Adipocyte (in vitro differentiated cells): ENCODE measurements at regions not wholly inside any gene's neighbourhood (a gene's known extent, or its start where the extent isn't known, plus 50 kb on each side); places are given as distances from the start of the nearest gene placed in this dataset.

ENCODE experiments used
- DNase-seq: peaks from one replicate; pipeline ENCODE4 v3.0.0-alpha.2; 2015; ENCODE audit warnings: low read depth
- H3K27me3 ChIP-seq: replicated peaks from 2 replicates; pipeline ENCODE4 v1.7.0; 2013; ENCODE audit warnings: mild to moderate bottlenecking, low read length, moderate library complexity; ENCODE audit not compliant: control insufficient read depth, insufficient read depth
- H3K36me3 ChIP-seq: 2 replicates; pipeline ENCODE4 v1.7.0; 2013; ENCODE audit warnings: low read length, mild to moderate bottlenecking, moderate library complexity; ENCODE audit not compliant: control insufficient read depth, insufficient read depth, severe bottlenecking
- H3K4me1 ChIP-seq: 2 replicates; pipeline ENCODE4 v1.7.0; 2013; ENCODE audit warnings: mild to moderate bottlenecking, low read length, moderate library complexity; ENCODE audit not compliant: control insufficient read depth, insufficient read depth
- H3K4me3 ChIP-seq: 2 replicates; pipeline ENCODE4 v1.7.0; 2013; ENCODE audit warnings: mild to moderate bottlenecking, low read length, moderate library complexity
- H3K9ac ChIP-seq: 2 replicates; pipeline ENCODE4 v1.7.0; 2013; ENCODE audit warnings: mild to moderate bottlenecking, low read length, moderate library complexity
- H3K9me3 ChIP-seq: 2 replicates; pipeline ENCODE4 v1.7.0; 2013; ENCODE audit warnings: mild to moderate bottlenecking, low read length, moderate library complexity; ENCODE audit not compliant: control insufficient read depth

DNA sequence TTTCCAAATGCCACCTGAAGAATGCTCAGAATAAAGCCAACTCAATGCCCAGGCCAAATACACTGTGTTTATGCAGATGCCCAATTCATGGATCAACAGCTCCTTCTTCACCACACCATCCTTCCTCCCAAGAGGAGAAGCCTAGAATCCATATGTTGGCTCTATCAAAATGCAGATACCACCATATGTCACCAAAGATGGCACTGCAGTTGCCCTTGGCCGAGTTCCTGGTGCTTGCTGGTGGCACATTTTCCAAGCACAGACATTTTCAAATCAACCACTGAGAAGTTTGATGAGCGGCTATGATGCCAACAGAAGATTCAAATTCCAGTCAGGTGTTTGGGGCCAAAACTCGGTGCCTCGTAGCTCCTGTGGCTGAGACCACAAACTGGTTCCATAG, 430.3 kb downstream of the AJAP1 start:
- H3K4me1 ChIP-seq = no peaks in the 10 kb centered on the region
- DNase-seq = no peak
- H3K9me3 ChIP-seq = peaks cover 4% of the 10 kb centered on the region
- H3K36me3 ChIP-seq = no peaks in the 10 kb centered on the region
- no peak overlapping the region for H3K9ac ChIP-seq
- H3K27me3 ChIP-seq = no peaks in the 10 kb centered on the region
- no peak overlapping the region for H3K4me3 ChIP-seq

GRCh38 chr1:5067246-5067645, 412.8 kb downstream of the AJAP1 start:
- no peak overlapping the region for H3K9ac ChIP-seq
- no peaks in the 10 kb centered on the region for H3K36me3 ChIP-seq
- DNase-seq = no peak
- no peaks in the 10 kb centered on the region for H3K27me3 ChIP-seq
- no peak overlapping the region for H3K4me3 ChIP-seq
- H3K4me1 ChIP-seq = no peaks in the 10 kb centered on the region
- H3K9me3 ChIP-seq = no peaks in the 10 kb centered on the region

DNA sequence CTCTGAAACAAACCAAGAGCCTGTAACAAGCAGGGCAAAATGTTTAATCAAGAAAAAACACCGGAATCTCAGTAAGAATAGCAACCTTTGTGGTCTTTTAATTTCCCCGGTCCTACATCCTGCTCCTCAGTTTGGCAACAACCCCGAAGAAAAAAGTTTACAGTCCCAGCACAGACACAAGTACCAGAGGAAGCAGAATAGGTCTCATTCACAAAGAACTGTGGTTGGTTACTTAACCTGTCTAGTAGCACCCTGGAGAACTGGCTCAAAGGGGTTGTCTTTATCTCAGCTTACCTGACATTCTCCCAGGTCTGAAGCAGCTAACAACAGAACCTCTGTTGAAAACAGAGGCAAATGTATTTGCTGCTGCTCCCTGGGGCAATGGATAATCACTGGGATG, 399.3 kb downstream of the AJAP1 start:
- H3K36me3 ChIP-seq = no peaks in the 10 kb centered on the region
- no peaks in the 10 kb centered on the region for H3K4me1 ChIP-seq
- no peak overlapping the region for H3K9ac ChIP-seq
- H3K27me3 ChIP-seq = no peaks in the 10 kb centered on the region
- no peak overlapping the region for H3K4me3 ChIP-seq
- H3K9me3 ChIP-seq = peaks cover 19% of the 10 kb centered on the region
- DNase-seq = no peak

DNA sequence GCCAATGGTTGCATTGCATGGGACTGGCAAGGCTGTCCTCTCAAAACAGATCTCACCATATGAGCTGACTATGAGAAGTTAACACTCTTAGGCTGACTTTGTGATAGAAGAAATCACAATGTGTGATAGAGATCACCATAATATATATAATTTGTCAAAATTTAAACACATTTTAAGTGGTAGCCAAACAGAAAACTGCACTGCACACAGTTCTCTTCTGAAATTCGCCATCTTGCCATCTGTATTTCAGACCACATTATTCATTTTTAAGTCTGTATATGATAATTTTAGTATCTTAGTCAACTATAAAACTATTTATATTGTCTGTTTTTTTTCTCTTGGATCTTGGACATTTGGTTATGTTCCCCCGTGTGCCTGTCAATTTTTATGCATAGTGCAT, 374.7 kb downstream of the AJAP1 start:
- no peak overlapping the region for H3K9ac ChIP-seq
- H3K9me3 ChIP-seq = no peaks in the 10 kb centered on the region

GRCh38 chr1:5012249-5012648, 357.8 kb downstream of the AJAP1 start:
- Histone ChIP-seq H3K9me3 (no peaks in the 10 kb centered on the region), H3K27me3 (no peaks in the 10 kb centered on the region), H3K36me3 (no peaks in the 10 kb centered on the region), H3K9ac (no peak overlapping the region), H3K4me1 (no peaks in the 10 kb centered on the region), H3K4me3 (no peak overlapping the region)
- no peak for DNase-seq

More for the DNA sequence above, 374.7 kb downstream of the AJAP1 start:
- H3K36me3 ChIP-seq = no peaks in the 10 kb centered on the region
- no peaks in the 10 kb centered on the region for H3K4me1 ChIP-seq
- no peaks in the 10 kb centered on the region for H3K27me3 ChIP-seq
- no peak for DNase-seq
- no peak overlapping the region for H3K4me3 ChIP-seq

DNA sequence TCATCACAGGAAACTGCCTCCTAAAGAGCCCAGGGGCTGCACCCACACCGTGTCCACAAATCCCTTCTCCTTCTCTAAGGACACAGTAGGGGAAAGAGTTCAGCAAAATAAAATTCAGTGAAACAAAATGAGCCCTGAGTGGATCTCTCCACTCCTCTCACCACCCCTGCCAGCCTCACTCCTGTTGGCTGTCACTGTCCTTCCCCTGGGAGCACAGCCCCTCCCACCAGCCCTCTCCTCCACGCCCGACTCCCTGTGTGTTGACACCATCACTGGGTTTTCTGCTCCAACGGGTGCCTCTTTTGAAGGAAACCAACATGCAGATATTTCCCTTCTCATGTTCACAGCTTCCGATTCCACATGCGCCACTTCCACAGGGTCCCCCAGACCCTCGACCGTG, 356.2 kb downstream of the AJAP1 start:
- H3K4me1 ChIP-seq = no peaks in the 10 kb centered on the region

GRCh38 chr1:5010236-5010635, 355.8 kb downstream of the AJAP1 start:
- Histone ChIP-seq H3K9me3 (no peaks in the 10 kb centered on the region), H3K27me3 (no peaks in the 10 kb centered on the region), H3K4me3 (no peak overlapping the region), H3K36me3 (no peaks in the 10 kb centered on the region), H3K4me1 (no peaks in the 10 kb centered on the region), H3K9ac (no peak overlapping the region)
- DNase-seq = no peak

More for the DNA sequence above, 356.2 kb downstream of the AJAP1 start:
- no peak for DNase-seq
- no peaks in the 10 kb centered on the region for H3K27me3 ChIP-seq
- H3K9me3 ChIP-seq = no peaks in the 10 kb centered on the region
- H3K9ac ChIP-seq = no peak overlapping the region
- no peak overlapping the region for H3K4me3 ChIP-seq
- no peaks in the 10 kb centered on the region for H3K36me3 ChIP-seq

- DNase-seq = no peak
- no peak overlapping the region for H3K9ac ChIP-seq
- H3K9me3 ChIP-seq = no peaks in the 10 kb centered on the region
- no peaks in the 10 kb centered on the region for H3K4me1 ChIP-seq
- no peaks in the 10 kb centered on the region for H3K27me3 ChIP-seq
- no peak overlapping the region for H3K4me3 ChIP-seq
- H3K36me3 ChIP-seq = no peaks in the 10 kb centered on the region
These were observed 355.1 kb downstream of the AJAP1 start for GRCh38 chr1:5009376-5010065.

DNA sequence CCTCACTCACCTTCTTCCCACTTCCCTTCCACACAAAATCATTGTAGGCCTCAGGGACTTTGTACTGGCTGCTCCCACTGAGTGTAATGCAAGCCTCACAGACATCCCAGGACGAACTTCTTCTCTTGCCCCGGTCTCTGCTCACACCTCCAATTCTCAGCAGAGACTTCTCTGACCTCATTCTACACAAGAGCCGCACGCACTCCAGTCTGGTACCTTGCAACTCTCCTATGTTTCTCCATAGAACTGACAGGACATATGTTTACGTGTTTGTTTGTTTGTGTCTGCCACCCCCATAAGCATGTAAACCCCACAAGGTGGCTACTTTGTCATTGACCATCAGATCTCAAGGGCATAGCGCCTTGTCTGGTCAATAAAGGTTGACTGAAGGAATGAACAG, 350.8 kb downstream of the AJAP1 start:
- Histone ChIP-seq H3K9me3 (no peaks in the 10 kb centered on the region), H3K4me3 (no peak overlapping the region), H3K27me3 (no peaks in the 10 kb centered on the region), H3K4me1 (no peaks in the 10 kb centered on the region), H3K9ac (no peak overlapping the region), H3K36me3 (no peaks in the 10 kb centered on the region)
- DNase-seq = no peak

GRCh38 chr1:5002676-5003075, 348.3 kb downstream of the AJAP1 start:
- Histone ChIP-seq H3K4me3 (no peak overlapping the region), H3K9me3 (no peaks in the 10 kb centered on the region), H3K4me1 (no peaks in the 10 kb centered on the region), H3K27me3 (no peaks in the 10 kb centered on the region), H3K9ac (no peak overlapping the region), H3K36me3 (no peaks in the 10 kb centered on the region)
- DNase-seq = no peak

DNA sequence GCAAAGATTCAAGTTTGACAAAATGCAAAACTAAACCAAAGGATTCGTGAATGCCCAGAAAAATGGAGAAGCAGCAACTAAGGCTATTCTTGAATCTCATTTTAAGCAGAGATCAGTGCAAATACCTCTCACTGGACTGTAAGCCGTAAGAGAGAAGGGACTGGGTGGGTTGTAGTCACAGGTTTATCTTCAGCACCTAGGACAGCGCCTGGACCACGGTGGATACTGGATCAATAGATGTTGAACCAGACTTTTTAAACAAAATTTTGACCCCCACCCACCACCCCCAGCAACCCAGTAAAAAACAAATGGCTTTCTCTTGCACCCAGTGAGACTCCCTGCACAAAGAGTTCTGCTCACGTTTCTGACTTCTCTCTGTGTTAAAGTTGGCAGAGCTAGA, 347.1 kb downstream of the AJAP1 start:
- Histone ChIP-seq H3K9ac (no peak overlapping the region), H3K36me3 (no peaks in the 10 kb centered on the region), H3K9me3 (no peaks in the 10 kb centered on the region), H3K27me3 (no peaks in the 10 kb centered on the region), H3K4me3 (no peak overlapping the region), H3K4me1 (no peaks in the 10 kb centered on the region)
- DNase-seq = no peak

GRCh38 chr1:4986306-4986705, 331.9 kb downstream of the AJAP1 start:
- H3K9ac ChIP-seq = no peak overlapping the region
- DNase-seq = no peak
- H3K4me3 ChIP-seq = no peak overlapping the region
- H3K36me3 ChIP-seq = no peaks in the 10 kb centered on the region
- H3K27me3 ChIP-seq = no peaks in the 10 kb centered on the region
- H3K9me3 ChIP-seq = no peaks in the 10 kb centered on the region
- H3K4me1 ChIP-seq = no peaks in the 10 kb centered on the region
